ENCODE measurements at regions not wholly inside any gene's neighbourhood (a gene's known extent, or its start where the extent isn't known, plus 50 kb on each side); places are given as distances from the start of the nearest gene placed in this dataset.

DNA sequence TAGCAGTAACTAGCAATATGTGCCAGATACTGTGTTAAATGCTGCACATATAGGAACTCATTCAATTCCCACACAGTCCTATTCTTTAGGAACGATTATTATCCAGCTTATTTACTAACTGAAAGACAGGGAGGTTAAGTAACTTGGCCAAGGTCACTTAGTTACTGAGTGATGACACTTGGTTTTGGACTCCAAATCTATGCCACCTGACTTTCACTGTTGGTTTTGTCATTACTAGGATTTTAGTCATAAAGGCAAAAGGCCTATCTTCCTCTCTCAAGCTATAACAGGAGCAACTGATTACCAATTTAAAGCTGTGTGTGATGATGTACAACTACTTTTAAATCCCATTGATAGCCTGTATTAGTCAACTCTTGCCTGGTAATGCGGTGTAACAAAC lies 138.9 kb upstream of the STX18 start:
- H3K4me1 ChIP-seq (ENCODE audit: control extremely low read depth in 1 of 4, control insufficient read depth in 4 of 4, insufficient read depth in 4 of 4, low read length in 3 of 4): no peaks in the 10 kb centered on the region
- no peaks in the 10 kb centered on the region for H3K27me3 ChIP-seq (replicated peaks in 2 of 5; ENCODE audit: control insufficient read depth in 4 of 5, insufficient read depth in 5 of 5, low read length in 4 of 5)
- no peaks in the 10 kb centered on the region for H3K9me3 ChIP-seq (ENCODE audit: control extremely low read depth in 1 of 5, control insufficient read depth in 4 of 5, insufficient read depth in 2 of 5, low read depth in 1 of 5, low read length in 4 of 5)
- 100% methylated on average over 2 of the region's 2 CpGs for WGBS (ENCODE audit: insufficient coverage)
- ChIA-PET POLR2A (no interaction called here), CTCF (interaction anchor here (1.3 to 1.6 kb wide), 2 partner anchors 14 to 124 kb away, joined by 3 read pairs; no protein-coding TSS in a partner anchor)
- no peak for DNase-seq
- no peaks in the 10 kb centered on the region for H3K36me3 ChIP-seq (ENCODE audit: control insufficient read depth in 4 of 4, insufficient read depth in 4 of 4, low read length in 3 of 4)
- no peak overlapping the region for H3K4me3 ChIP-seq (ENCODE audit: control insufficient read depth in 1 of 7, extremely low read depth in 1 of 7, insufficient read depth in 4 of 7, low read depth in 2 of 7, low read length in 6 of 7)
- no peak overlapping the region for H3K27ac ChIP-seq (ENCODE audit: insufficient read depth in 1 of 2, low read depth in 1 of 2, low read length in 2 of 2, poor library complexity in 1 of 2, severe bottlenecking in 2 of 2)

DNA sequence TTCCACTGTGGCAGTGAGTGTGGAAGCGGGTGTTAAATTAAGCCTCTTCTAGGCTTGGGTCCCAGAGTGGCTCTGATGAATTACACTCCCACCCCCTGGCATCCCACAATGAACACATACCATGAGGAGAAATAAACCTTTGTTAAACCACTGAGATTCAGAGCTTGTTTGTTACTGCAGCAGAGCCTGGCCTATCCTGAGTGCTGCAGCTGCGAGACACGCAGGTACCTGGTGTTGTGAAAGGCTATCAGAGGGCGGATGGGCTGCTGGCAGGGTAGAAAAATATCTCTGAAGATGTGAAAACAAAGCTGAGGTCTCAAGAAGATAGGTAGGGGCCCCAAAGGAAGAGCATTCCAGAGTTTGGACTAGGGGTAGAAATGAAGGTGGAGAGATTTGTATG lies 138.4 kb upstream of the STX18 start:
- WGBS (ENCODE audit: insufficient coverage): 100% methylated on average over 4 of the region's 4 CpGs
- no peaks in the 10 kb centered on the region for H3K9me3 ChIP-seq (ENCODE audit: control extremely low read depth in 1 of 5, control insufficient read depth in 4 of 5, insufficient read depth in 2 of 5, low read depth in 1 of 5, low read length in 4 of 5)
- no peak overlapping the region for H3K4me3 ChIP-seq (ENCODE audit: control insufficient read depth in 1 of 7, extremely low read depth in 1 of 7, insufficient read depth in 4 of 7, low read depth in 2 of 7, low read length in 6 of 7)
- H3K27me3 ChIP-seq (replicated peaks in 2 of 5; ENCODE audit: control insufficient read depth in 4 of 5, insufficient read depth in 5 of 5, low read length in 4 of 5): no peaks in the 10 kb centered on the region
- no peaks in the 10 kb centered on the region for H3K36me3 ChIP-seq (ENCODE audit: control insufficient read depth in 4 of 4, insufficient read depth in 4 of 4, low read length in 3 of 4)
- no peak overlapping the region for H3K27ac ChIP-seq (ENCODE audit: insufficient read depth in 1 of 2, low read depth in 1 of 2, low read length in 2 of 2, poor library complexity in 1 of 2, severe bottlenecking in 2 of 2)
- CTCF ChIA-PET: interaction anchor here (1.6 kb wide), 1 partner anchor 123 kb away, joined by 3 read pairs; no protein-coding TSS in a partner anchor
- no peak for DNase-seq
- H3K4me1 ChIP-seq (ENCODE audit: control extremely low read depth in 1 of 4, control insufficient read depth in 4 of 4, insufficient read depth in 4 of 4, low read length in 3 of 4): no peaks in the 10 kb centered on the region
- POLR2A ChIA-PET: no interaction called here

DNA sequence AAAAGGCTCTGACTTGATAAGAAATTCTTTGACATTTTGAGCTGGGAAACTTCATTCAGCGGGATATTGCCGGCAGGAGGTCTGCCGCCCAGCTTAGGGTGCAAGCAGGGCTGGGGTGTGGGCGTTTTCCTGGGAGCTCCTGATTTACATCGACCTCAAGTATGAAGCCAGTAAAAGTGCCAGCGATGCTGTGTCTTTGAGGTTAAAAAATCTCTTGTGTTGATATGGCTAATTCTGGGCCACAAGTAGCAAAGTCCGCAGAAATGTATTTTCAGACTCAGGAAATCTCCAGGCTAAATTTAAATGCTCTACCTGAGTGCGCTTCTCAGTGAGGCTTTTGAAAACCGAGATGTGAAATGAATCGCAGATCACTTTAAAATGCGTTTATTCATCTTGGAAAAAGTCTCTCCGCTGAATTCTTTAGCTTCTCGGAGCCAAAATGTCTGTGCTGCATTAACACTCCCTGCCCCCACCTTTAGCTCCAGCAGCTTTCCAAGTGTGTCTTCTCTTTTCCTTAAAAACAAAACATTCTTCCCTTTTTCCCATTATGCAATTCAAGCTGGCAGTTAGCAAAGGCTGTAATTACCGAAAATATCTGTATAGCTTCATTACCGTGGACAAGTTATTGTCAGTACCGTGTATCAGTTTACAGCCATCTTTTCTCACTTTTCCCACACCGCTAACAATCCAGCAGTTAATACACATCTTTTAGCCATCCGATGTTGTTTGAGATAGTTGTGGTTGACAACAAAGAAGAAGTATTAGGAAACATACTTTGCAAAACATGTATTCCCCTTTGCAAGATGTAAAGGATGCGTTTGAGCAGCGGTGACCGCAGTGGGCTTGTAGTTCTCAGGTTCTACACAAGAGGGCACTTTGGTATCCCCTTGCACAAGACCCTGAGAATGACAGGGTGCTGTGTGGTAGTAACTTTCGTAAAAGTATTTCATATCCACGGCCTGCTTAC lies 136.0 kb upstream of the STX18 start:
- Histone ChIP-seq H3K36me3 (ENCODE audit: control insufficient read depth in 4 of 4, insufficient read depth in 4 of 4, low read length in 3 of 4) (no peaks in the 10 kb centered on the region), H3K4me1 (ENCODE audit: control extremely low read depth in 1 of 4, control insufficient read depth in 4 of 4, insufficient read depth in 4 of 4, low read length in 3 of 4) (no peaks in the 10 kb centered on the region), H3K4me3 (ENCODE audit: control insufficient read depth in 1 of 7, extremely low read depth in 1 of 7, insufficient read depth in 4 of 7, low read depth in 2 of 7, low read length in 6 of 7) (no peak overlapping the region), H3K27me3 (replicated peaks in 2 of 5; ENCODE audit: control insufficient read depth in 4 of 5, insufficient read depth in 5 of 5, low read length in 4 of 5) (no peaks in the 10 kb centered on the region), H3K27ac (ENCODE audit: insufficient read depth in 1 of 2, low read depth in 1 of 2, low read length in 2 of 2, poor library complexity in 1 of 2, severe bottlenecking in 2 of 2) (no peak overlapping the region), H3K9me3 (ENCODE audit: control extremely low read depth in 1 of 5, control insufficient read depth in 4 of 5, insufficient read depth in 2 of 5, low read depth in 1 of 5, low read length in 4 of 5) (no peaks in the 10 kb centered on the region)
- POLR2A ChIA-PET: no interaction called here
- peak in 2 of 3 donors; percentile 8 to 22 for DNase-seq
- CTCF ChIA-PET: interaction anchor here (1.4 kb wide), 1 partner anchor 9 kb away, joined by 4 read pairs; no protein-coding TSS in a partner anchor
- 92% methylated on average over 19 of the region's 23 CpGs for WGBS (ENCODE audit: insufficient coverage)

DNA sequence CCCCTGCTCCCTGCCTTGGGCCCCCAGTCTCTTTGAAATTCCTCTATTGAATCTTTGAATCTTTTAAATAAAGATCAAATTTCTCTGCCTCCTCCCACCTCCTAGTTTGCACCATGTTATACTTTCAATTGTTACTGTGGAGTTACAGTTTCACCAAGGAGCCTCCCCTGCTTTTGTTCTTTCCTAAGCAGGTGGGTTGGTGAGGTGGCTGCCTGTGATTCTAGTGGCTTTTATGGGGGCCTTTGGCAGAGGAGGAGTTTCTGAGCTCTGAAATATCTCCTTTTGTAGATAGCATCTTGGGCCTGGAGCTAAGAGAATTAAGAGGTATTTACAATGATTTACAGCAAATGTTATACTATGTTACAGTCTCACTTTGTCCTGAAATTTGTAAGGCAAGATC lies 133.8 kb upstream of the STX18 start:
- CTCF ChIA-PET: no interaction called here
- no peak for DNase-seq
- Histone ChIP-seq H3K4me3 (ENCODE audit: control insufficient read depth in 1 of 7, extremely low read depth in 1 of 7, insufficient read depth in 4 of 7, low read depth in 2 of 7, low read length in 6 of 7) (no peak overlapping the region), H3K4me1 (ENCODE audit: control extremely low read depth in 1 of 4, control insufficient read depth in 4 of 4, insufficient read depth in 4 of 4, low read length in 3 of 4) (no peaks in the 10 kb centered on the region), H3K9me3 (ENCODE audit: control extremely low read depth in 1 of 5, control insufficient read depth in 4 of 5, insufficient read depth in 2 of 5, low read depth in 1 of 5, low read length in 4 of 5) (no peaks in the 10 kb centered on the region), H3K36me3 (ENCODE audit: control insufficient read depth in 4 of 4, insufficient read depth in 4 of 4, low read length in 3 of 4) (no peaks in the 10 kb centered on the region), H3K27ac (ENCODE audit: insufficient read depth in 1 of 2, low read depth in 1 of 2, low read length in 2 of 2, poor library complexity in 1 of 2, severe bottlenecking in 2 of 2) (no peak overlapping the region), H3K27me3 (replicated peaks in 2 of 5; ENCODE audit: control insufficient read depth in 4 of 5, insufficient read depth in 5 of 5, low read length in 4 of 5) (no peaks in the 10 kb centered on the region)
- POLR2A ChIA-PET: no interaction called here

DNA sequence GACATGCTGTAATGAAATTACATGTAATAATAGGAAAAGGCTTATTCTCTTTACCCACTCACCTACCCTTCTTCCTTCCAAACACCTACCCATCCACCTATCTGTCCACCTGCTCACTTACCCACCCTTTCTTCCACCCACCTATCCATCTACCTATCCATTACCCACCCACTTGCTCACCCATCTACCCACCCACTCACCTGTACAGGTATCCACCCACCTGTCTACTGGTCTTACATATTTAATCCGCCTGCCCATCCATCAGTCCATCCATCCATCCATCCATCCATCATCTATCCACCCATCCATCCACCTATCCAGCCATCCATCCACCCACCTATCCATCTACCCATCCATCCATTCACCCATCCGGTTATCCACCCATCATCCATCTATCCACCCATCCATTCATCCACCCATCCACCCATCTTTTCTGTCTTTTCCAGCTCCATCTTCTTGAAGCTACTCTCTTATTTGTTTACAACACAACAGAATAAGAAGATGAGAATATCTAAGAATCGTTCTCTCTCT lies 133.3 kb upstream of the STX18 start:
- no peak overlapping the region for H3K4me3 ChIP-seq (ENCODE audit: control insufficient read depth in 1 of 7, extremely low read depth in 1 of 7, insufficient read depth in 4 of 7, low read depth in 2 of 7, low read length in 6 of 7)
- POLR2A ChIA-PET: no interaction called here
- no peaks in the 10 kb centered on the region for H3K36me3 ChIP-seq (ENCODE audit: control insufficient read depth in 4 of 4, insufficient read depth in 4 of 4, low read length in 3 of 4)
- H3K27me3 ChIP-seq (replicated peaks in 2 of 5; ENCODE audit: control insufficient read depth in 4 of 5, insufficient read depth in 5 of 5, low read length in 4 of 5): no peaks in the 10 kb centered on the region
- no peaks in the 10 kb centered on the region for H3K4me1 ChIP-seq (ENCODE audit: control extremely low read depth in 1 of 4, control insufficient read depth in 4 of 4, insufficient read depth in 4 of 4, low read length in 3 of 4)
- H3K9me3 ChIP-seq (ENCODE audit: control extremely low read depth in 1 of 5, control insufficient read depth in 4 of 5, insufficient read depth in 2 of 5, low read depth in 1 of 5, low read length in 4 of 5): no peaks in the 10 kb centered on the region
- DNase-seq: no peak
- 97% methylated on average over 3 of the region's 3 CpGs for WGBS (ENCODE audit: insufficient coverage)
- CTCF ChIA-PET: no interaction called here
- no peak overlapping the region for H3K27ac ChIP-seq (ENCODE audit: insufficient read depth in 1 of 2, low read depth in 1 of 2, low read length in 2 of 2, poor library complexity in 1 of 2, severe bottlenecking in 2 of 2)

DNA sequence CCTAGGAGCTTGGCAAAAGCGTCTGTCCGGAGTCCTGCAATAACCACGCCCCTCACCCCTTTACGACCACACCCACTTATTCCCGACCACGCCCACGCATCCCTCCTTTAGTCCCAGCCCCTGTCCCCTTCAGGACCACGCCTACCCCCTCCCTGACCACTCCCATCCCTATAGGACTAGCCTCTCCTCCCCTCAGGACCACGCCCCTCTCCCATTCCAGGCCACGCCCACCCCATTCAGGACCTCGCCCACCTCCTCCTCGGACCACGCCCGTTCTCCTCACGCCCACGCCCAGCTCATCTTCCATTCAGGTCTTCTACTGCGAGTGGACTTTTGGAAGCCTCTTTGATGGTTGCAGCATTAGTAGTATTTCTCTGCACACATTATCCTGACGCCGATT lies 131.2 kb upstream of the STX18 start:
- H3K27me3 ChIP-seq (replicated peaks in 2 of 5; ENCODE audit: control insufficient read depth in 4 of 5, insufficient read depth in 5 of 5, low read length in 4 of 5): no peaks in the 10 kb centered on the region
- no peaks in the 10 kb centered on the region for H3K9me3 ChIP-seq (ENCODE audit: control extremely low read depth in 1 of 5, control insufficient read depth in 4 of 5, insufficient read depth in 2 of 5, low read depth in 1 of 5, low read length in 4 of 5)
- no peak for DNase-seq
- POLR2A ChIA-PET: no interaction called here
- H3K36me3 ChIP-seq (ENCODE audit: control insufficient read depth in 4 of 4, insufficient read depth in 4 of 4, low read length in 3 of 4): no peaks in the 10 kb centered on the region
- no peak overlapping the region for H3K27ac ChIP-seq (ENCODE audit: insufficient read depth in 1 of 2, low read depth in 1 of 2, low read length in 2 of 2, poor library complexity in 1 of 2, severe bottlenecking in 2 of 2)
- no peak overlapping the region for H3K4me3 ChIP-seq (ENCODE audit: control insufficient read depth in 1 of 7, extremely low read depth in 1 of 7, insufficient read depth in 4 of 7, low read depth in 2 of 7, low read length in 6 of 7)
- whole genome bisulfite sequencing (ENCODE audit: insufficient coverage): 87% methylated on average over 15 of the region's 19 CpGs
- H3K4me1 ChIP-seq (ENCODE audit: control extremely low read depth in 1 of 4, control insufficient read depth in 4 of 4, insufficient read depth in 4 of 4, low read length in 3 of 4): peaks cover 0 to 6% (median 4%) of the 10 kb centered on the region in 4 experiments
- CTCF ChIA-PET: interaction anchor here (1.3 kb wide), 1 partner anchor 9 kb away, joined by 4 read pairs; no protein-coding TSS in a partner anchor

DNA sequence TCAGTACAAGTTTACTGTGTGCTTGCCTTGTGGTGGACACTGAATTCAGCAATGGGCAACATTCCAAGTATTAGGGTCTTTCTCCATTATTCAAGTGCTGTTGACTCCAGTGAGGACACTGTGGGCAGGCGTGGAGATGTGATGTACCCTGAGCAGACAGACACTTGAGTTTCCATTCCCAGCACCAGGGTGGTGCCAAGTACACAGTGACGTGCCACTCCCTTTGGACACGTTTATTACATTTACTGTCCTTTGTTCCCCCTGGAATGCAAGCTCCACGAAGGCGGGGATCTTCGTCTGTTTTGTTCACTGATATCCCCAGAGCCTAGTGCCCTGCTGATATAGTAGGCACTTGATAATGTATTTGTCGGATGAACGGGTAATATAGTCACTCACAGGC lies 130.6 kb upstream of the STX18 start:
- Histone ChIP-seq H3K9me3 (ENCODE audit: control extremely low read depth in 1 of 5, control insufficient read depth in 4 of 5, insufficient read depth in 2 of 5, low read depth in 1 of 5, low read length in 4 of 5) (no peaks in the 10 kb centered on the region), H3K4me3 (ENCODE audit: control insufficient read depth in 1 of 7, extremely low read depth in 1 of 7, insufficient read depth in 4 of 7, low read depth in 2 of 7, low read length in 6 of 7) (no peak overlapping the region), H3K36me3 (ENCODE audit: control insufficient read depth in 4 of 4, insufficient read depth in 4 of 4, low read length in 3 of 4) (no peaks in the 10 kb centered on the region), H3K4me1 (ENCODE audit: control extremely low read depth in 1 of 4, control insufficient read depth in 4 of 4, insufficient read depth in 4 of 4, low read length in 3 of 4) (peaks cover 0 to 6% (median 4%) of the 10 kb centered on the region in 4 experiments), H3K27me3 (replicated peaks in 2 of 5; ENCODE audit: control insufficient read depth in 4 of 5, insufficient read depth in 5 of 5, low read length in 4 of 5) (no peaks in the 10 kb centered on the region), H3K27ac (ENCODE audit: insufficient read depth in 1 of 2, low read depth in 1 of 2, low read length in 2 of 2, poor library complexity in 1 of 2, severe bottlenecking in 2 of 2) (no peak overlapping the region)
- DNase-seq: no peak
- 100% methylated on average over 1 of the region's 8 CpGs for WGBS (ENCODE audit: insufficient coverage)
- ChIA-PET CTCF (interaction anchor here (1.3 kb wide), 1 partner anchor 9 kb away, joined by 4 read pairs; no protein-coding TSS in a partner anchor), POLR2A (no interaction called here)
